ENCODE measurements at regions not wholly inside any gene's neighbourhood (a gene's known extent, or its start where the extent isn't known, plus 50 kb on each side); places are given as distances from the start of the nearest gene placed in this dataset.

GRCh38 chr16:79735271-79735670 is 134.7 kb upstream of the MAF start:
- Histone ChIP-seq H3K79me2 (ENCODE audit: insufficient read depth, low read length) (no peaks in the 10 kb centered on the region), H4K20me1 (ENCODE audit: insufficient read depth, low read length, poor library complexity, severe bottlenecking) (no peaks in the 10 kb centered on the region), H3K4me3 (ENCODE audit: low read length, poor library complexity, severe bottlenecking) (no peak overlapping the region), H3K27me3 (ENCODE audit: insufficient read depth, low read length, poor library complexity, severe bottlenecking) (no peaks in the 10 kb centered on the region), H3K9me3 (ENCODE audit: insufficient read depth, low read depth, low read length) (no peaks in the 10 kb centered on the region), H2AFZ (ENCODE audit: low read length) (no peak overlapping the region), H3K4me1 (ENCODE audit: insufficient read depth, low read length, poor library complexity, severe bottlenecking) (no peaks in the 10 kb centered on the region), H3K4me2 (ENCODE audit: low read depth, low read length, poor library complexity, severe bottlenecking) (no peak overlapping the region), H3K36me3 (ENCODE audit: insufficient read depth, low read length) (no peaks in the 10 kb centered on the region), H3K9me2 (replicated peaks; ENCODE audit: low read depth, low read length) (no peaks in the 10 kb centered on the region), H3K9ac (ENCODE audit: low read depth, low read length, poor library complexity, severe bottlenecking) (no peak overlapping the region), H3F3A (ENCODE audit: low read depth) (no peaks in the 10 kb centered on the region)
- TF ChIP-seq CTCF (conservative IDR thresholded peaks at IDR 0.05; ENCODE audit: low read length): no peak
- no peak for TF ChIP-seq EZH2phosphoT487 (IDR thresholded peaks at IDR 0.05; ENCODE audit: borderline replicate concordance)

GRCh38 chr16:79734721-79735120 is 134.2 kb upstream of the MAF start:
- Histone ChIP-seq H4K20me1 (ENCODE audit: insufficient read depth, low read length, poor library complexity, severe bottlenecking) (no peaks in the 10 kb centered on the region), H3K27me3 (ENCODE audit: insufficient read depth, low read length, poor library complexity, severe bottlenecking) (no peaks in the 10 kb centered on the region), H3F3A (ENCODE audit: low read depth) (no peaks in the 10 kb centered on the region), H3K9ac (ENCODE audit: low read depth, low read length, poor library complexity, severe bottlenecking) (no peak overlapping the region), H3K79me2 (ENCODE audit: insufficient read depth, low read length) (no peaks in the 10 kb centered on the region), H3K36me3 (ENCODE audit: insufficient read depth, low read length) (no peaks in the 10 kb centered on the region), H3K9me2 (replicated peaks; ENCODE audit: low read depth, low read length) (no peaks in the 10 kb centered on the region), H3K4me2 (ENCODE audit: low read depth, low read length, poor library complexity, severe bottlenecking) (no peak overlapping the region), H2AFZ (ENCODE audit: low read length) (no peak overlapping the region), H3K4me1 (ENCODE audit: insufficient read depth, low read length, poor library complexity, severe bottlenecking) (no peaks in the 10 kb centered on the region), H3K4me3 (ENCODE audit: low read length, poor library complexity, severe bottlenecking) (no peak overlapping the region), H3K9me3 (ENCODE audit: insufficient read depth, low read depth, low read length) (no peaks in the 10 kb centered on the region)
- TF ChIP-seq EZH2phosphoT487 (IDR thresholded peaks at IDR 0.05; ENCODE audit: borderline replicate concordance): no peak
- no peak for TF ChIP-seq CTCF (conservative IDR thresholded peaks at IDR 0.05; ENCODE audit: low read length)

- Histone ChIP-seq H3K36me3 (ENCODE audit: insufficient read depth, low read length) (no peaks in the 10 kb centered on the region), H2AFZ (ENCODE audit: low read length) (no peak overlapping the region), H3K9ac (ENCODE audit: low read depth, low read length, poor library complexity, severe bottlenecking) (no peak overlapping the region), H3K79me2 (ENCODE audit: insufficient read depth, low read length) (no peaks in the 10 kb centered on the region), H3K4me3 (ENCODE audit: low read length, poor library complexity, severe bottlenecking) (no peak overlapping the region), H3K4me1 (ENCODE audit: insufficient read depth, low read length, poor library complexity, severe bottlenecking) (no peaks in the 10 kb centered on the region), H3K9me3 (ENCODE audit: insufficient read depth, low read depth, low read length) (no peaks in the 10 kb centered on the region), H3K9me2 (replicated peaks; ENCODE audit: low read depth, low read length) (no peaks in the 10 kb centered on the region), H3K27me3 (ENCODE audit: insufficient read depth, low read length, poor library complexity, severe bottlenecking) (no peaks in the 10 kb centered on the region), H4K20me1 (ENCODE audit: insufficient read depth, low read length, poor library complexity, severe bottlenecking) (no peaks in the 10 kb centered on the region), H3F3A (ENCODE audit: low read depth) (no peaks in the 10 kb centered on the region), H3K4me2 (ENCODE audit: low read depth, low read length, poor library complexity, severe bottlenecking) (no peak overlapping the region)
- TF ChIP-seq CTCF (conservative IDR thresholded peaks at IDR 0.05; ENCODE audit: low read length) (no peak), EZH2phosphoT487 (IDR thresholded peaks at IDR 0.05; ENCODE audit: borderline replicate concordance) (no peak)
Measured at GRCh38 chr16:79728923-79729240, 128.3 kb upstream of the MAF start.
